Stimulated activated CD4-positive, alpha-beta T cell treated with anti-CD3 and anti-CD28 coated beads, Interleukin-1b, Interleukin-23, amount 100 ng/mL, for 24 hours (primary cell): ENCODE measurements at regions not wholly inside any gene's neighbourhood (a gene's known extent, or its start where the extent isn't known, plus 50 kb on each side); places are given as distances from the start of the nearest gene placed in this dataset.
"Not testable (repeated sequence)": the region's sequence is repeated elsewhere in the genome, so short reads cannot be mapped to it uniquely, and the experiment has no call there.

Experiments used
- DNase-seq, 4 experiments: peaks; one replicate each; pipeline ENCODE4 v3.0.0-alpha.2; 2020; ENCODE audit warnings: low read depth in 4 of 4, low spot score in 1 of 4

DNA sequence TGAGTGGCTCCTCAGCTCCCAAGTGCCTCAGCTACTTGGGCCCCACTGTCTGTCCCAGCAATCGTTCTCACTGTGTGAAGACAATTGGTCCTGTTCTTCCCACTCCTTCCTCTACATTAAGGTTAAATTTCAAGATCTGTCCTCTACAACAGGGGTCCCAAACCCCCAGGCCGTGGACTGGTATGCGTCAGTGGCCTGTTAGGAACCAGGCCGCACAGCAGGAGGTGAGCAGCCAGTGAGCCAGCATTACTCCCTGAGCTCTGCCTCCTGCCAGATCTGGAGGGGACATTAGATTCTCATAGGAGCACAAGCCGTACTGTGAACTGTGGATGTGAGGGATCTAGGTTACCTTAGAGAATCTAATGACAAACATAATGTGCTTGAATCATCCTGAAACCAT, 376.9 kb upstream of the FZD8 start:
- DNase-seq: no peak

DNA sequence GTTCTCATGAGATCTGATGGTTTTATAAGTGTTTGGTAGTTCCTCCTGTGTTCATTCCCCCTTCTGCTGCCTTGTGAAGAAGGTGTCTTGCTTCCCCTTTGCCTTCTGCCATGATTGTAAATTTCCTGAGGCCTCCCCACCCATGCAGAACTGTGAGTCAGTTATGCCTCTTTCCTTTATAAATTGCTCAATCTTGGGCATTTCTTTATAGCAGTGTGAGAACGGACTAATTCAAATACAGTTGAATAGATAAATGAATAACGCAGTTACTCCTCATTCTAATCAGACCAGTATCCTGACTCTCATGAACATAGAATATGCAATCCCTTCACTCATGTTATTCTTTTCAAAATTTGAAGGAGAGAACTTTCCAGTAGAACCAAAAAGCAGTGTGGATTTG, 375.0 kb upstream of the FZD8 start:
- no peak for DNase-seq

GRCh38 chr10:36007369-36007768, 365.3 kb upstream of the FZD8 start:
- no peak for DNase-seq

GRCh38 chr10:36003688-36004087, 361.6 kb upstream of the FZD8 start:
- DNase-seq: no peak

- DNase-seq: no peak
Measured at GRCh38 chr10:36003031-36003600, 361.0 kb upstream of the FZD8 start.

DNA sequence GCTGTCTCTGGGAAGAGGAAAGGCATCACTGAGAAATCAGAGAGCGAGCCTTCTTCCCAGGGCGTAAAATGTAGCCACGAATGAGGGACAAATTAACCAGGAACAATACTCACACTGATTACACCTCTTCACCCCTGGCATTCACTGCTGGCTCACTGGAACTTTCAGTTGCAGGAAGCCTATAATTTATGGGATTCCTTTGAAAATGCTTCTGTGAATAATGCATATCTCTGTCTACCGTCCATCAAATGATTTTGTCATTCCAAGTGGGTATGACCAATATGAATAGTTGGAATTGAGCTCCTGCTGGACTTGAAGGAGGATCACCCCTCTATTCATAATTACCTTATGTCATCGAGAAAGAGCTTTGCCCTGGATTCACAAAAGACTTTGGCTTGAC, 360.3 kb upstream of the FZD8 start:
- no peak for DNase-seq

GRCh38 chr10:36000754-36001153, 358.7 kb upstream of the FZD8 start:
- DNase-seq: not testable (repeated sequence)

GRCh38 chr10:35998026-35998425, 355.9 kb upstream of the FZD8 start:
- no peak for DNase-seq

GRCh38 chr10:35995485-35995884, 353.4 kb upstream of the FZD8 start:
- DNase-seq: no peak

GRCh38 chr10:35993591-35994515, 351.8 kb upstream of the FZD8 start:
- no peak for DNase-seq

- no peak for DNase-seq
Measured at GRCh38 chr10:35992107-35992506, 350.0 kb upstream of the FZD8 start.

DNA sequence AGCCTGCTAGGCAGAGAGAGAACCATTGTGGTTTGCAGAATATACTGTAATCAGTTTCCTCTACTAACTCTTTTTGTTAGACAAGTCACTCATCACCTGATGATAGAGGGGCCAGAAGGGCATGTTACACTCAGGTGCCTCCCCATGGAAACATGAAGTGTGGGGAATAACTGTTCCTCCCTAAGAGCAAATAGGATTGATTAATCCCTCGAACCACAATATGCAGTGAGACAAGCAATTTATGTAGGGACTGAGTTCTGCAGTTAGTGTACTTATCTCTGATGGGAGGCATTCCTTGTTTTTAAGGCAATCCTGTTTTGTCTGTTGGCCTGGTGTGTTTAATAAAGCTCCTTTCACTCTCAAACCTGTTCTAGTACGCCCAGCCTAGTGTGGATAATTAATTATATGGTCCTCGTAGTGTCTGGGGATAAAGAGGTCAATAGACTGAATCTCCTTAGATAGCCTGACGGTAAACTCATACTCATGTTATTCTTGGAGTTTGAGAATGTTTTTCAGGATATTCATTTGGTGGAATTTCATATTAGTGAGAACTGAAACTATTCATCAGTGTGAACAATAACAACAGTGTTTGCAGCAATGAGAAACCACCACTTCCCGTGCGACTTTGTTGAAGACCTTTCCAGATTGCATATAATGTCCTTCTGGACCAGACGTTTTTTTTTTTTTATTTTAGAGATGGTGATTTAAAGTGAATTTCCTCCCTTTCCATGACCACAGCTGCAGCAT, 344.8 kb upstream of the FZD8 start:
- DNase-seq: no peak

- DNase-seq: no peak
Measured at GRCh38 chr10:35979116-35979515, 337.0 kb upstream of the FZD8 start.

DNA sequence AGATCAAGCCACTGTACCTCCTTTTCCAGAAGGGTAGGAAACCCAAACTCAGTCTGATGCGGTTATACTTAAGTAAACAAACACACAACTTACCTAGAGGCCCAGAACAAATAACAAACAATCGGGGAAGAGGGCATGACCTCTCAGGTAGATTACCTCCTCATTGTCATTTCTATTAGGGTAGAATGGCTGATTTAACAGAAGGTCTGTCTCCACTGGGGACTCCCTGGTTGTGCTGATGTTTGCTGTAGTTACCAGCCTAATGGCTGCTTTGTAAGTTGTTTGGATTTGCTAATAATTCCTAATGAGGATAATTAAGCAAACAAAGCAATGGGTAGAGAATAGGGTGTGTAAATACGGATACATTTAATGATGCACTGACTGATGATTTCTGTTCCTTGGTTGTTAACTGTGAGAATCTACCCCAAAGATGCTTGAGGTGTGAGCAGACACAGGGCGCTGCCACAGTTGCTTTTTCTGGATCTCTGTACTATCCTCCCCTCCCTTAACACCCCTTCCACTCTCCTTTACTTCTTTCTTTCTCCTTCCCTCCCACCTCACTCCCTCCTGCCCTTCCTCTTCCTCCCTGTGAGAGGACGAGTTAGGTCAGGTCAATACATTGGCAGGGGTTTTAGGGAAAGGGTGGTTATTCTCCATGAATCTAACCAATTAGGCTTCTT, 332.0 kb upstream of the FZD8 start:
- DNase-seq: not testable (repeated sequence)

DNA sequence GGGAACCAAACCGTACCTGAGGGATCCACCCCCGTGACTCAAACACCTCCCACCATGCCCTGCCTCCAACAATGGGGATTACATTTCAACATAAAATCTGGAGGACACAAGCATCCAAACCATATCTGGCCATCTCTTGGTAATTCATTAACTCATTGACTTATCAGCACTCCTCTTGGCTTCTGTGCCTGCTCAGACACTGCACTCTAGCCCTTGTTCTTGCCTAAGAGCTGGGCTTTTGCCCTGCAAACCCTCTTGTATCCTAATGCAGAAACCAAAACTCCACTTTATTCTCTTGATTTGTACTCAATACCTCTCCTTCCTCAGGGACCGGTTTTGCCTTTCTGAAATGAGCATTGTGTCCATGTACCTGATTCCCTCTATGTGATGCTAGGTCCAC, 330.2 kb upstream of the FZD8 start:
- no peak for DNase-seq

DNA sequence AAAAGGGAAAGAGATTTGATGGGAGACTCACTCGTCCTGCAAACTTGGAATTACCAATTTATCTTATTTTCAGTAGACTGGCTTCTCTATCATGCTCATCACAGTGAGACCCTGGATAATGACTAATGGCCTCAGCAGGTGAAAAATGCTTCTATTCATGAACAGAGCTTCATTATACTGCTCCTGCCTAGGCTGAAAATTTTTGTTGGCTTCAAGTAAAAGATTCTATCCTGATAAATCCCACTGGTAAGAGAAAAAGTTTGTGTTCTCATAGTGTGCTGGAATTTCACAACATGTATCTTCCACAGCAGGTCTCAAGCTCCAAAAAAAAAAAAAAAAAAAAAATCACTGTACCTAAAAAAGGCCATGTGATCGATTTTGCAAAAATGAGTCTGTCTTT, 329.3 kb upstream of the FZD8 start:
- DNase-seq: no peak

DNA sequence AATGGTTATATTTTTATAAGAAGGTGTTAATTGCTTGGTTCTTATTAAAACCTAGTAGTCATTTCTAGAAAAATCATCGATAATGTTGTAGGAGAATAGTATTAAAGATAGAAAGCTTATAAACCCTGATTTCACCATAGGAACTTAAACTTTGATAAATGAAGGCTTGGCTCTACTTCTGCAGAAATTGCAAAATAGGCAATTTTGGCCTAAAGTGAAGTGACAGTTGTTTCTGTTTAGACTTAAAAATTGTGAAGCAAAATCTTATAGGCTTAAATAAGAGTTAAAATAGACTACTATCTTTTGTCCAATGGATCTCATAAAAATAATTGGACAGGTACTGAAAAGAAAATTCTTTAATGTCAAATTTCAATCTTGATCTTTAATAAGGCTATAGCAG, 321.6 kb upstream of the FZD8 start:
- no peak for DNase-seq

- no peak for DNase-seq
Measured at GRCh38 chr10:35961501-35961900, 319.4 kb upstream of the FZD8 start.

DNA sequence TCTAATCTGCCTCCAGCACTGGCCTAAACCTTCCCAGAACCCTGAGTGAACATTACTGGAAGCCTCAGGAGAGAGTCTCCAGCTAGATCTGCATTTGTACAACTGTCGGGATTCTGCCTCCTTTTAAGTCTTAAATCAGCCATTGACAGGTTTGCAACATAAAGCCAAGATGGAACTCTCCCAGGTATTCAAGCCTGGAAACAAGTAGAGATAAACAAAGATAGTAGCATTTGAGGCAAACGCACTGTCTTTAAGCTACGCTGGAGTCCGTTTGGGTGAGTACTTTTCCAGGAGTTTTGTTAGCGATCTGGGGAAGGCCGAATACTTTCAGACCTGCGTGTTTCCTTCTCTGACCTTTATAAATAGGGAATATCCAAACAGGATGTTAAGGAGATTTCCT, 317.2 kb upstream of the FZD8 start:
- DNase-seq: no peak

DNA sequence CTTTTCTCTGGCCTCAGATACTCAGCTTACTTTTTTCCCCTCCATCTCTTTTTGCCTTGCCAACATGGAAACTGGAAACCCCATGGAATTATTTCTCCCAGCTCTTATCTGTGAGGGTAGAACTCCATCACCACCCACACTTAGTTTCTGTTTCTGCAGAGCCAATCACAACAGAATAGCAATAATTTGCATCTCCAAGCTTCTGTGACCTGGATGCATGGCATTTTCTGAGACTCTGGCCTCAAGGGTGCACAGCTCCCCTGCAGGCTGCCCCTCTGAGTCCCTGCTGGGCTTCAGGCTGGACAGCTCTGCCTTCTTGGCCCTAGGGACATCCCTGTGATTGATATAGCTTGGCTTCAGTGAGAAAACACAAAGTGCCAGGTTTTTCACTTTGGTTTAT, 316.5 kb upstream of the FZD8 start:
- not testable (repeated sequence) for DNase-seq

DNA sequence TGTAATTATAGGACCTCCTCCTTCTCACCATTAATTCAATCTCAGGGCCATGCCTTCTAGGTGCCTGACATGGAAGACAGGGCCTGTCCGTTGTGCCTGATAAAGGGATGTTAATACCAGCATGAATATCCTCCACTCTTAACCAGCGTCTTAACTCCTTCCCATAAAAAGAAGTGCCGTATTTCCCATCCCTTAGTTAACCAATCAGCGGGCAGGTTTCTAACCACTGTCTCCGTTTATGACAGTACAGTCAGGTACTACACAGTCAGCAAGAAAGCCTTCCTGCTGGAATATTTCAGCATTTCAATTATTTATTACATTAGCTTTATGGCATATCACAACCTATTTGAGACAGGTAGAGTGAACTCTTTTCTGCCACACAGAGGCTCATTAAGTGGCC, 308.6 kb upstream of the FZD8 start:
- no peak for DNase-seq

DNA sequence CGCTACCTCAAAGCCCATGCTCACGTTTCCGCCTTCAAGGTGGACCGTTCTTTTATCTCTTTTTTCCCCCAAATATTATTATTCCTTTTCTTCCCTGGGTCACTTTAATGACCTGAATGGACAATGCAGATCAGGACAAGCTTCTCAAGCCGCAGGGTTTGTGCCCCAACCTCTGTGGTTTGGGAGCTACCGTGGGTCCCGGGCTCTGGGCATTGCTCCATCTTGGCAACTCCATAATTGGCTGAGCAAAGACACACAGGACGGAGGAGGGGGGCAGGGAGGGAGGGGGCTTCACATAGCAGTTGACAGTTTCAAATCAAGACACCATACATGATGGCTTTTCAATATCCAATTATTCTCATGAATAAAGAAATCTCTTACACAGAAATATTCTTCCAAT, 308.1 kb upstream of the FZD8 start:
- no peak for DNase-seq
